Dermis blood vessel endothelial cell (primary cell): ENCODE measurements at regions not wholly inside any gene's neighbourhood (a gene's known extent, or its start where the extent isn't known, plus 50 kb on each side); places are given as distances from the start of the nearest gene placed in this dataset.

Experiments
- DNase-seq: peaks from one replicate; pipeline ENCODE4 v3.0.0; 2010

- no peak for DNase-seq
These were observed 219.2 kb downstream of the FSCB start for GRCh38 chr14:44287858-44288257.

GRCh38 chr14:44286201-44286600 lies 220.9 kb downstream of the FSCB start:
- DNase-seq, result no peak

- no peak for DNase-seq
These were observed 223.2 kb downstream of the FSCB start for GRCh38 chr14:44283836-44284235.

- no peak for DNase-seq
These were observed 227.7 kb downstream of the FSCB start for GRCh38 chr14:44279357-44279756.

- no peak for DNase-seq
These were observed 235.4 kb downstream of the FSCB start for GRCh38 chr14:44271637-44272036.

GRCh38 chr14:44271006-44271405 lies 236.1 kb downstream of the FSCB start:
- DNase-seq, result no peak

- DNase-seq, result no peak
These were observed 241.8 kb downstream of the FSCB start for GRCh38 chr14:44265246-44265645.

GRCh38 chr14:44215660-44216059 lies 291.4 kb downstream of the FSCB start:
- no peak for DNase-seq

GRCh38 chr14:44211718-44212117 lies 295.4 kb downstream of the FSCB start:
- no peak for DNase-seq

- DNase-seq, result no peak
These were observed 302.8 kb downstream of the FSCB start for GRCh38 chr14:44204061-44204835.

- no peak for DNase-seq
These were observed 326.1 kb downstream of the FSCB start for GRCh38 chr14:44180975-44181374.

- DNase-seq, result no peak
These were observed 336.5 kb downstream of the FSCB start for GRCh38 chr14:44170556-44170955.

- DNase-seq, result no peak
These were observed 337.0 kb downstream of the FSCB start for GRCh38 chr14:44170101-44170500.

- no peak for DNase-seq
These were observed 338.5 kb downstream of the FSCB start for GRCh38 chr14:44168566-44168965.

- no peak for DNase-seq
These were observed 340.5 kb downstream of the FSCB start for GRCh38 chr14:44166611-44167010.

- no peak for DNase-seq
These were observed 341.1 kb downstream of the FSCB start for GRCh38 chr14:44165936-44166335.

GRCh38 chr14:44165286-44165685 lies 341.8 kb downstream of the FSCB start:
- no peak for DNase-seq

- DNase-seq, result no peak
These were observed 343.1 kb downstream of the FSCB start for GRCh38 chr14:44163946-44164345.

- no peak for DNase-seq
These were observed 344.9 kb downstream of the FSCB start for GRCh38 chr14:44162197-44162596.

- DNase-seq, result no peak
These were observed 352.2 kb downstream of the FSCB start for GRCh38 chr14:44154874-44155273.

GRCh38 chr14:44154446-44154845 lies 352.6 kb downstream of the FSCB start:
- DNase-seq, result no peak

- DNase-seq, result no peak
These were observed 355.8 kb downstream of the FSCB start for GRCh38 chr14:44151130-44151820.

GRCh38 chr14:44149597-44149996 lies 357.5 kb downstream of the FSCB start:
- no peak for DNase-seq

- DNase-seq, result no peak
These were observed 365.1 kb downstream of the FSCB start for GRCh38 chr14:44142006-44142405.
